GM12878 (cell line): ENCODE measurements at regions not wholly inside any gene's neighbourhood (a gene's known extent, or its start where the extent isn't known, plus 50 kb on each side); places are given as distances from the start of the nearest gene placed in this dataset.

Source experiments
- ATAC-seq: fragments of 200-7000 bp; cut with Tn5 transposase; 3 replicates; pipeline ENCODE4 v1.9.1; 2020; ENCODE audit warnings: mild to moderate bottlenecking, moderate library complexity
- BruUV-seq: library from RNA; stranded (reverse); fragments of 400-500 nt; replicated peaks from 2 replicates; lab custom pipeline; 2021; lab: Mats Ljungman, UMichigan
- CTCF ChIA-PET: fragments of 300-600 bp; sonication (Branson Sonifier 250); formaldehyde crosslinking; extraction: SDS; loops from one replicate; lab custom pipeline; 2021; ENCODE audit warnings: inconsistent platforms; lab: Yijun Ruan, JAX
- POLR2A ChIA-PET: fragments of 350-600 bp; formaldehyde crosslinking; extraction: SDS; loops from one replicate; lab custom pipeline; 2021; ENCODE audit warnings: inconsistent platforms; lab: Charles Lee
- RAD21 ChIA-PET: fragments of 300-600 bp; sonication (Branson Sonifier 250); formaldehyde crosslinking; loops from one replicate; lab custom pipeline; 2023; ENCODE audit warnings: antibody characterized with exemption; ENCODE audit not compliant: unreplicated experiment; lab: Charles Lee
- SMC1A ChIA-PET: fragments of 300-600 bp; sonication (Branson Sonifier 250); formaldehyde crosslinking; loops from one replicate; lab custom pipeline; 2023; ENCODE audit not compliant: unreplicated experiment, uncharacterized antibody; lab: Charles Lee
- DNase-seq: peaks from one replicate; pipeline ENCODE4 v3.0.0-alpha.2; 2011; ENCODE audit warnings: low read depth, low spot score
- FAIRE-seq: peaks from 3 replicates; lab custom pipeline; 2011; peaks lifted over from hg19 to GRCh38; lab: Jason Lieb, UNC
- H2AFZ ChIP-seq: 2 replicates; pipeline ENCODE4 v1.6.0; 2011; ENCODE audit warnings: low read depth, low read length, control low read depth; ENCODE audit not compliant: control insufficient read depth
- H3K27ac ChIP-seq: 2 replicates; pipeline ENCODE4 v1.5.1; 2011; ENCODE audit warnings: control low read depth; ENCODE audit not compliant: control insufficient read depth, insufficient read depth
- H3K27me3 ChIP-seq, 2 experiments: replicated peaks in 1 of 2; 2 replicates each; pipeline versions ENCODE4 v1.6.0 to v1.6.1; 2011; ENCODE audit warnings: low read length in 1 of 2; ENCODE audit not compliant: control insufficient read depth in 2 of 2, insufficient read depth in 2 of 2
- H3K36me3 ChIP-seq, 2 experiments: 2 replicates each; pipeline ENCODE4 v1.5.1; 2011; ENCODE audit warnings: low read length in 1 of 2; ENCODE audit not compliant: control insufficient read depth in 2 of 2, insufficient read depth in 2 of 2
- H3K4me1 ChIP-seq: 2 replicates; pipeline ENCODE4 v1.6.1; 2011; ENCODE audit warnings: mild to moderate bottlenecking, low read length, moderate library complexity, mixed read lengths; ENCODE audit not compliant: control insufficient read depth, insufficient read depth
- H3K4me2 ChIP-seq: 2 replicates; pipeline ENCODE4 v1.6.0; 2011; ENCODE audit warnings: control low read depth; ENCODE audit not compliant: control insufficient read depth, insufficient read depth
- H3K4me3 ChIP-seq: fragments of 200-600 bp; sonication (generic); 2 replicates; pipeline ENCODE4 v1.5.1; 2016
- H3K79me2 ChIP-seq: 2 replicates; pipeline ENCODE4 v1.6.0; 2011; ENCODE audit warnings: low read length; ENCODE audit not compliant: control insufficient read depth, insufficient read depth
- H3K9ac ChIP-seq: 2 replicates; pipeline ENCODE4 v1.8.0; 2011; ENCODE audit warnings: low read length, control low read depth, mixed read lengths; ENCODE audit not compliant: control insufficient read depth, insufficient read depth
- H3K9me3 ChIP-seq: replicated peaks from 3 replicates; pipeline ENCODE4 v1.5.1; 2011; ENCODE audit warnings: mild to moderate bottlenecking, low read length; ENCODE audit not compliant: control insufficient read depth, insufficient read depth
- H4K20me1 ChIP-seq: 2 replicates; pipeline ENCODE4 v1.6.0; 2011; ENCODE audit not compliant: control insufficient read depth, insufficient read depth
- MLLT1 ChIP-seq: fragments of 450-650 bp; IDR thresholded peaks from 2 replicates; pipeline ENCODE4 v1.6.1; 2016; ENCODE audit warnings: mild to moderate bottlenecking
- ZNF592 ChIP-seq: fragments of 450-650 bp; IDR thresholded peaks from 2 replicates; pipeline ENCODE4 v1.6.1; 2017; ENCODE audit warnings: mild to moderate bottlenecking, moderate library complexity
- WGBS: methylation state at CpG from one replicate; pipeline ENCODE4 v1.1.6; 2016; ENCODE audit warnings: low lambda C conversion rate; ENCODE audit not compliant: insufficient replicate concordance, insufficient coverage; ENCODE audit errors: missing lambda C conversion rate; 5-methylcytosine and 5-hydroxymethylcytosine counted together
- in situ Hi-C: fragments of 300-500 bp; cut with MboI; formaldehyde crosslinking; loops from 9 replicates; pipeline ENCODE4 v1.14.3; 2018; ENCODE audit warnings: mixed read lengths
- intact Hi-C: fragments of 100-400 bp; cut with micrococcal nuclease; formaldehyde crosslinking; loops from one replicate; pipeline ENCODE4 v1.14.2; 2022; ENCODE audit not compliant: unreplicated experiment
- TF ChIP-seq, protein P1 (sequence below): IDR thresholded peaks from 2 replicates; pipeline ENCODE4 v1.6.1; 2011; ENCODE audit warnings: low read depth, mild to moderate bottlenecking, low read length, moderate library complexity, borderline replicate concordance; ENCODE audit errors: extremely low read depth

DNA sequence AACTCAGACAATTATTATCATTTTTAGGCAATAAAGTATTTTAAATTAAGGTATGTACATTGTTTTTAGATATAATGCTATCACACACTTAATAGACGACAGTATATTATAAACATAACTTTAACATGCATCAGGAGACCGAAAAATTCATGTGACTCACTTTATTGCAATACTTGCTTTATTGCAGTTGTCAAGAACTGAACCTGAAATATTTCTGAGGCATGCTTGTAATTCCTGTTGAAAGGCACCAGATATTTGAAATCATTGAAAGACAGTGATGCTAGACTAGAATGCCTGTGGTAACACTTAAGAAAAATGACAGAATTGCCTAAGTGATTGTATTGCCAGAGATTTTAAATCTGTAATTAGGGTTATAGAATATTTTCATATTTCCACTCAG is 175.6 kb upstream of the MAGEB2 start:
- no TSS peak for BruUV-seq
- RAD21 ChIA-PET: no interaction called here
- POLR2A ChIA-PET: no interaction called here
- no peaks in the 10 kb centered on the region for H4K20me1 ChIP-seq
- in situ Hi-C loops: no loop called here
- no peaks in the 10 kb centered on the region for H3K79me2 ChIP-seq
- H3K9me3 ChIP-seq: no peaks in the 10 kb centered on the region
- SMC1A ChIA-PET: interaction anchor here (1.7 kb wide), 1 partner anchor 9 kb away, joined by 4 read pairs; no protein-coding TSS in a partner anchor
- CTCF ChIA-PET: no interaction called here
- intact Hi-C loops: no loop called here
- FAIRE-seq: no peak
- H3K36me3 ChIP-seq: no peaks in the 10 kb centered on the region
- TF ChIP-seq ZNF592: no peak
- TF ChIP-seq, protein P1, sequence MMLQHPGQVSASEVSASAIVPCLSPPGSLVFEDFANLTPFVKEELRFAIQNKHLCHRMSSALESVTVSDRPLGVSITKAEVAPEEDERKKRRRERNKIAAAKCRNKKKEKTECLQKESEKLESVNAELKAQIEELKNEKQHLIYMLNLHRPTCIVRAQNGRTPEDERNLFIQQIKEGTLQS: no peak
- no peak for TF ChIP-seq MLLT1
- H3K4me2 ChIP-seq: no peak overlapping the region
- no peak for ATAC-seq
- no peak overlapping the region for H3K4me3 ChIP-seq
- H3K9ac ChIP-seq: no peak overlapping the region
- DNase-seq: no peak
- H2AFZ ChIP-seq: no peak overlapping the region
- H3K27ac ChIP-seq: no peak overlapping the region
- no peaks in the 10 kb centered on the region for H3K4me1 ChIP-seq
- 2% methylated on average over 2 of the region's 2 CpGs for WGBS
- no peaks in the 10 kb centered on the region for H3K27me3 ChIP-seq
